CD8-positive, alpha-beta memory T cell (primary cell): ENCODE measurements at regions not wholly inside any gene's neighbourhood (a gene's known extent, or its start where the extent isn't known, plus 50 kb on each side); places are given as distances from the start of the nearest gene placed in this dataset.
"Not testable (repeated sequence)": the region's sequence is repeated elsewhere in the genome, so short reads cannot be mapped to it uniquely, and the experiment has no call there.

Source experiments
- CTCF ChIA-PET: fragments of 350-600 bp; sonication (Branson Sonifier 250); formaldehyde crosslinking; loops from one replicate; lab custom pipeline; 2021; ENCODE audit warnings: antibody characterized with exemption; lab: Charles Lee
- POLR2A ChIA-PET: fragments of 350-600 bp; sonication (Branson Sonifier 250); formaldehyde crosslinking; loops from one replicate; lab custom pipeline; 2021; ENCODE audit warnings: antibody characterized with exemption; lab: Charles Lee
- DNase-seq, 5 donors: peaks; one replicate each; pipeline versions ENCODE4 v3.0.0 to v3.0.0-alpha.2; 2020 to 2022; ENCODE audit warnings: mixed read lengths in 1 of 5
- H3K27ac ChIP-seq: one replicate; pipeline ENCODE4 v1.7.0; 2013; ENCODE audit warnings: low read depth, mild to moderate bottlenecking, low read length, moderate library complexity
- H3K27me3 ChIP-seq: 2 replicates; pipeline ENCODE4 v1.7.0; 2013; ENCODE audit warnings: low read length, mild to moderate bottlenecking; ENCODE audit not compliant: insufficient read depth, poor library complexity, severe bottlenecking
- H3K36me3 ChIP-seq: 2 replicates; pipeline ENCODE4 v1.7.0; 2013; ENCODE audit warnings: mild to moderate bottlenecking, low read length, moderate library complexity; ENCODE audit not compliant: insufficient read depth
- H3K4me1 ChIP-seq: 2 replicates; pipeline ENCODE4 v1.7.0; 2013; ENCODE audit warnings: mild to moderate bottlenecking, low read length, moderate library complexity; ENCODE audit not compliant: insufficient read depth
- H3K4me3 ChIP-seq: 2 replicates; pipeline ENCODE4 v1.7.0; 2013; ENCODE audit warnings: mild to moderate bottlenecking, low read length
- H3K9me3 ChIP-seq: 2 replicates; pipeline ENCODE4 v1.7.0; 2013; ENCODE audit warnings: mild to moderate bottlenecking, low read length
- H3K27ac Mint-ChIP-seq, 8 donors: one replicate each; pipeline ENCODE4 v1.8.0; 2020 to 2021; ENCODE audit warnings: mixed read lengths in 8 of 8, mild to moderate bottlenecking in 6 of 8, inconsistent platforms in 3 of 8, moderate library complexity in 3 of 8
- H3K27me3 Mint-ChIP-seq, 2 donors: one replicate each; pipeline ENCODE4 v1.8.0; 2020 to 2021; ENCODE audit warnings: mixed read lengths in 2 of 2, mild to moderate bottlenecking in 1 of 2, moderate library complexity in 1 of 2
- H3K36me3 Mint-ChIP-seq, 3 donors: one replicate each; pipeline ENCODE4 v1.8.0; 2020 to 2021; ENCODE audit warnings: mixed read lengths in 3 of 3, inconsistent platforms in 1 of 3, mild to moderate bottlenecking in 1 of 3
- H3K4me1 Mint-ChIP-seq, 3 donors: one replicate each; pipeline ENCODE4 v1.8.0; 2020 to 2021; ENCODE audit warnings: mixed read lengths in 3 of 3, inconsistent platforms in 1 of 3, mild to moderate bottlenecking in 1 of 3
- H3K4me3 Mint-ChIP-seq, 7 donors: one replicate each; pipeline ENCODE4 v1.8.0; 2020 to 2021; ENCODE audit warnings: mixed read lengths in 7 of 7, mild to moderate bottlenecking in 6 of 7, moderate library complexity in 4 of 7, inconsistent platforms in 2 of 7
- H3K9me3 Mint-ChIP-seq, 5 donors: one replicate each; pipeline ENCODE4 v1.8.0; 2020 to 2022; ENCODE audit warnings: mixed read lengths in 5 of 5, mild to moderate bottlenecking in 3 of 5, moderate library complexity in 2 of 5, inconsistent platforms in 1 of 5

DNA sequence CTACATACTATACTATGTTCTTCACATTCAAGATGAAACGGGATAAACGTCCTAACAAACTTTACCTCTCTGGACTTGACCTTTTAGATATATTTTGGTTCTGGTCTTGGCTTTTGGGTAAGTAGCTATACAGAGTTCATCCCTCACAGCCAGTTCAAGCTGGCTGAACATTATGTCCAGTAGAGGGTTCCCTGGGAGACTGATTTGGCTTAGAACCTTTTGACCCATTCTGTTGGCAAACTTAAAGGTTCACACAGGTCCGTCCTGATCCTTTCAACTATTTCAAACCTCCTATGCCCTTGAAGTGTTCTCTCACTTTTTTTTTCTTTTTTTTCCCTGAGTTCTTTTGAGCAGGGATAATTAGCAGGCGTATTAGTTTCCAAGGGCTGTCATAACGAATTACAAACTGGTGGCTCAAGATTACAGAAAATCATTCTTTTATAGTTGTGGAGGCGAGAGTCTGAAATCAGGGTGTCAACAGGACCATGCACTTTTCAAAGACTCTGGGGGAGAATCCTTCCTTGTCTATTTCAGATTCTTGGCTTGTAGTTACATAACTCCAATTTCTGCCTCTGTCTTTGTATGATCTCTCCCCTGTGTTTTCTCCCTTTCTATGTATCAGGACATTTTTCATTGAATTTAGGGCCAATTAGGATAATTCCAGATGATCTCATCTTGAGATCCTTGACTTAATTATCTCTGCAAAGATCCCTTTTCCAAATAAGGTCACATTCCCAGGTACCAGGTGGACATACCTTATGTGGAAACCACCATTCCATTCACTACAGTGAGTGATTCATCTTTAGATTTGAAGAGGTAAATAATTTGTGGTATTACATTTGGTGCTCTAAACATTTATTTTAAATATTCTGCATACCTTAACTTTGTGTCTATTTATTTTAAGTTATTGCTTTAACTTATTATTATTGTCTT, 257.4 kb upstream of the USP25 start:
- H3K4me1 ChIP-seq: no peaks in the 10 kb centered on the region
- POLR2A ChIA-PET: no interaction called here
- H3K27ac Mint-ChIP-seq: no peak overlapping the region
- CTCF ChIA-PET: no interaction called here
- H3K36me3 Mint-ChIP-seq: peaks cover 0 to 10% (median 0%) of the 10 kb centered on the region in 3 donors
- no peak overlapping the region for H3K4me3 ChIP-seq
- H3K9me3 Mint-ChIP-seq: peaks cover 0 to 3% (median 2%) of the 10 kb centered on the region in 5 donors
- H3K27ac ChIP-seq: no peak overlapping the region
- no peaks in the 10 kb centered on the region for H3K27me3 ChIP-seq
- H3K4me1 Mint-ChIP-seq: no peaks in the 10 kb centered on the region
- H3K4me3 Mint-ChIP-seq: no peak overlapping the region
- no peaks in the 10 kb centered on the region for H3K9me3 ChIP-seq
- H3K27me3 Mint-ChIP-seq: peaks cover 0 to 20% of the 10 kb centered on the region in 2 donors
- no peak for DNase-seq
- H3K36me3 ChIP-seq: no peaks in the 10 kb centered on the region

DNA sequence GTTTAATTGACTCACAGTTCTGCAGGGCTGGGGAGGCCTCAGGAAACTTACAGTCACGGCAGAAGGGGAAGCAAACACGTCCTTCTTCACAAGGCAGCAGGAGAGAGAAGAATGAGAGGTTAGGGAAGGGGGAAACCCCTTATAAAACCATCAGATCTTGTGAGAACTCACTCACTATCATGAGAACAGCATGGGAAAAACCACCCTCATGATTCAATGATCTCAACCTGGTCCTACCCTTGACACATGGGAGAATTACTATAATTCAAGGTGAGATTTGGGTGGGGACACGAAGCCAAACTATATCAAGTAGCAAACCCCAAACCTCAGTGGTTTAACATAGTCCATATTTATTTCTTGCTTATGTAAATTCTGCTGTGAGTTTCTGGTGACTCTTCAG, 252.0 kb upstream of the USP25 start:
- H3K27me3 ChIP-seq, H3K4me3 ChIP-seq, DNase-seq, H3K36me3 ChIP-seq, H3K4me1 ChIP-seq, H3K27me3 Mint-ChIP-seq, H3K27ac Mint-ChIP-seq, POLR2A ChIA-PET, H3K4me3 Mint-ChIP-seq, H3K36me3 Mint-ChIP-seq, H3K9me3 ChIP-seq, H3K9me3 Mint-ChIP-seq, H3K27ac ChIP-seq: not testable (repeated sequence)
- H3K4me1 Mint-ChIP-seq: peaks cover 0 to 18% (median 7%) of the 10 kb centered on the region in 3 donors
- CTCF ChIA-PET: interaction anchor here (3.2 kb wide), 1 partner anchor 76 kb away, joined by 10 read pairs; no protein-coding TSS in a partner anchor

DNA sequence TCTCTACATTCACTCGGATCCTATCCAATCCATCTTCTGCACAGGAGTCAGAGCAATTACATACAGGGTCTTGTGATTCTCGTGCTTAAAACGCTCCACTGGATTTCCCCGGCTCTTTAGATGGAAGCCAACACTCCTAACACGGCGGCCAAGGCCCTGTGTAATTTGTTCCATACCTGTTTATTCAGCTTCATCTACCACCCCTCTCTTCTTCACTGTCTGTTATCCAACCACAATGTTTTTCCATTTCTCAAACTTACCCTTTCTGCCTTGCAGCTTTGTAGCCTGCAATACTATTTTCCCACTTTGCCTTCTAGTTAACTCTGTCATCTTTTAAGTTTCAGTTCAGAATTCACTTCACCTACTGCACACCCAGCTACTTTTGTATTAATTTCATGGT, 249.6 kb upstream of the USP25 start:
- H3K4me1 ChIP-seq: no peaks in the 10 kb centered on the region
- H3K4me3 Mint-ChIP-seq: no peak overlapping the region
- H3K9me3 ChIP-seq: no peaks in the 10 kb centered on the region
- POLR2A ChIA-PET: no interaction called here
- no peak overlapping the region for H3K4me3 ChIP-seq
- no peaks in the 10 kb centered on the region for H3K27me3 ChIP-seq
- peaks cover 0 to 7% (median 2%) of the 10 kb centered on the region in 3 donors for H3K36me3 Mint-ChIP-seq
- CTCF ChIA-PET: interaction anchor here (0.7 to 3.2 kb wide), 3 partner anchors 37 to 73 kb away, joined by 3 to 10 read pairs (median 3); no protein-coding TSS in a partner anchor
- H3K27ac Mint-ChIP-seq: peak overlapping the region in 1 of 8 donors; percentile 12
- H3K9me3 Mint-ChIP-seq: peaks cover 1 to 6% (median 3%) of the 10 kb centered on the region in 5 donors
- H3K36me3 ChIP-seq: no peaks in the 10 kb centered on the region
- peaks cover 7 to 25% (median 12%) of the 10 kb centered on the region in 3 donors for H3K4me1 Mint-ChIP-seq
- no peaks in the 10 kb centered on the region for H3K27me3 Mint-ChIP-seq
- DNase-seq: no peak
- no peak overlapping the region for H3K27ac ChIP-seq

DNA sequence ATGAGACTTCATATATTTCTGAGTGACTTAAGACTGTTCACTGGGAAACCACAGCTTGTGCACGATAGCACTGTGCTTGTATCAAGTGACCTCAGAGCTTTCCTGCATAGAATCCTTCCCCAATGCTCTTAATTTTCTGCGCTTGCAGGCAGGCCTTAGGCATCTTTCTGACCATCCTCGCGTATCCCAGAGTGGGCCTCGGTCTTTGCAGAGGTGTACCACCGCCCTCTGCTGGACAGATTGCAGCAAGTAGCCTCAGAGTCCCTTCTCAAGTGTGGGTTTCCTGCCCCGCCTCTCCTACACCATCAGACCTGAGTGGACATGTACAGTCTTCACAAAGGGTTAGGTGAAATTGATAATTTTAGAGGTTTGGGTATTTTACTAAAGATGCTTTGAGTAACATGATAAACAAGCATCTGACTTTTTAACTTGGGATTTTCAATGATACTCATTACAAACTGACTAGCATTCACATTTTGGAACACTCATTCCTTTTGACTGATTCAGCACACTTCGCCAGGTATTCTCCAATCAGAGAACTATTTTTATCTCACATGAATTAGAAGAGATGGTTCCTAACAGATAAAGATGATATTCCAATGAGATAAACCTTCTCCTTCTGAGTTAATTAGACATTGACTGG, 246.5 kb upstream of the USP25 start:
- Mint-ChIP-seq H3K36me3 (no peaks in the 10 kb centered on the region), H3K27ac (no peak overlapping the region), H3K4me3 (peak overlapping the region in 1 of 7 donors; percentile 2), H3K4me1 (peaks cover 7 to 25% (median 12%) of the 10 kb centered on the region in 3 donors), H3K9me3 (peaks cover 0 to 1% (median 0%) of the 10 kb centered on the region in 5 donors), H3K27me3 (no peaks in the 10 kb centered on the region)
- CTCF ChIA-PET: interaction anchor here (0.7 to 2.3 kb wide), 9 partner anchors 9 to 424 kb away, joined by 3 to 19 read pairs (median 3); no protein-coding TSS in a partner anchor
- peak; percentile 63 to 82 (median 65) for DNase-seq
- Histone ChIP-seq H3K9me3 (no peaks in the 10 kb centered on the region), H3K36me3 (no peaks in the 10 kb centered on the region), H3K27me3 (no peaks in the 10 kb centered on the region), H3K4me3 (no peak overlapping the region), H3K4me1 (no peaks in the 10 kb centered on the region), H3K27ac (no peak overlapping the region)
- POLR2A ChIA-PET: interaction anchor here (0.6 kb wide), 1 partner anchor 307 kb away, joined by 8 read pairs; no protein-coding TSS in a partner anchor

DNA sequence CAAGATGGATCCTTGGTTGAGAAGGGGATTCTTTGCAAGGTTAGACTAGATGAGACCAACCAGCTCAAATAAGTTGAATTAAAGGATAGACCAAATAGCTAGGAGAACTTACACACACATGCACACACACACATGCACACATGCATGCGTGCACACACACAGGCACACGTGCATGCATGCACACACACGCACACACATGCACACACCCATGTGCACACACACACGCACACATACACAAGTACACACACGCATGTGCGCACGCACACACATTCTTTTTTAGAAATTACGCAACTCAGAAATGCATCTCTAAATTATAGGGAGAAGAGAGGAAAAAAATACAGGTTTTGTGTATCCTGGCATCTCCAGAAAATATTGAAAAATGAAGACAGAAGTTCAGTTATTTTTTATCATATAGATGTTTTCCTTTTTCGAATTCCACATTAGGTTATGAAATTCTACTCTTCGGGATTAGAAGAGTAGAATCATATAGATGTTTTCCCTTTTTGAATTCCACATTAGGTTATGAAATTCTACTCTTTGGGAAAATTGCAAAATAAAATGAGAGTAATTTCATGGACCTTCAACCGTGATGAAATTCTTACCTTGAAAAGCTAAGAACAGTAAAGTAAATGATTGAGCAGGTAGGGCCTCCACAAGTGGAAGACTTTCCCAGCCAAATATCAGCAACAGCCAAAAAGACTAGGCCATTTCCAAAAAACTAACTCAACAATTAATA, 243.2 kb upstream of the USP25 start:
- H3K4me3 Mint-ChIP-seq: no peak overlapping the region
- H3K36me3 ChIP-seq: no peaks in the 10 kb centered on the region
- H3K9me3 ChIP-seq: no peaks in the 10 kb centered on the region
- H3K27me3 Mint-ChIP-seq: no peaks in the 10 kb centered on the region
- H3K27ac Mint-ChIP-seq: no peak overlapping the region
- CTCF ChIA-PET: interaction anchor here (0.6 to 1.6 kb wide), 3 partner anchors 35 to 431 kb away, joined by 3 to 4 read pairs (median 4); no protein-coding TSS in a partner anchor
- H3K4me1 Mint-ChIP-seq: peaks cover 7 to 8% (median 8%) of the 10 kb centered on the region in 3 donors
- no peaks in the 10 kb centered on the region for H3K27me3 ChIP-seq
- H3K9me3 Mint-ChIP-seq: no peaks in the 10 kb centered on the region
- POLR2A ChIA-PET: no interaction called here
- no peaks in the 10 kb centered on the region for H3K36me3 Mint-ChIP-seq
- H3K27ac ChIP-seq: no peak overlapping the region
- no peak overlapping the region for H3K4me3 ChIP-seq
- H3K4me1 ChIP-seq: no peaks in the 10 kb centered on the region
- DNase-seq: no peak

DNA sequence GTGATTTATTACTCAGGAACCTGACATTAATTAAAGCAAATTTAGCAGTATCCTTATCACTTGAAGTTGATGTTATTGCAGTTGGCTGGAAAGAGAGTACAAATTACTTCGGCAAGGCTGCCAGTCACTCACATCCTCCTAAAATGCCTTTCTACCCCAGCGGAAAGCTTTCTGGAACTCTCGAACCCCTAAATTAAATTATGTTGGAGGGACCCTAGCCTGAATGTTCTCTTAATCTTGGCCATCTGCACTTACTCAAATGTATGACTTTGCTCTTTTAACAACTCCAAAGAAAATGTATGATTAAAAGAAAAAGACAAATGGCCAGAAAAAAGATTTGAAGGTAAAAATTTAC, 242.6 kb upstream of the USP25 start:
- DNase-seq: no peak
- H3K36me3 ChIP-seq: no peaks in the 10 kb centered on the region
- no peak overlapping the region for H3K4me3 Mint-ChIP-seq
- H3K4me1 Mint-ChIP-seq: peaks cover 7 to 8% (median 8%) of the 10 kb centered on the region in 3 donors
- no peaks in the 10 kb centered on the region for H3K4me1 ChIP-seq
- no peaks in the 10 kb centered on the region for H3K9me3 Mint-ChIP-seq
- H3K27me3 Mint-ChIP-seq: no peaks in the 10 kb centered on the region
- CTCF ChIA-PET: interaction anchor here (1.4 kb wide), 1 partner anchor 34 kb away, joined by 4 read pairs; no protein-coding TSS in a partner anchor
- no peaks in the 10 kb centered on the region for H3K36me3 Mint-ChIP-seq
- H3K27ac Mint-ChIP-seq: no peak overlapping the region
- POLR2A ChIA-PET: no interaction called here
- H3K9me3 ChIP-seq: no peaks in the 10 kb centered on the region
- H3K27me3 ChIP-seq: no peaks in the 10 kb centered on the region
- H3K27ac ChIP-seq: no peak overlapping the region
- no peak overlapping the region for H3K4me3 ChIP-seq

DNA sequence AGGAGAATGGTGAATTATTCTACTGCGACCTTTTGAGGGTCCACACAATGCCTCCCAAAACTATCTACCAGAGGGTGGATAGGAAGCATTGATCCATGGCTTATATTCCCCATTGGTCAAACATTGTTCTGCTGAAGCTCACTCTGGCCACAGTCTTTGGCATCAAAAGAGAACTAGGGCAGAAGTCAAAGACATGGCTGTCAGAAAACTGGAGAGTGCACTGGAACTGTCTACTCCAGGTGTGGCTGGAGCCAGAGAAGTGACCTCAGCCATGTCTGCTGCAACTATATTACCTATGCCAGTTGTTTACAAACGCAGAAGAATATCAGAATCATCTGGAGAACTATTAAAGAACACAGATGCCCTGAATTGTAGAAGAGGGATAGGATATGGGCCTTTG, 238.7 kb upstream of the USP25 start:
- Histone ChIP-seq H3K27me3 (no peaks in the 10 kb centered on the region), H3K4me3 (no peak overlapping the region), H3K9me3 (no peaks in the 10 kb centered on the region), H3K27ac (no peak overlapping the region), H3K4me1 (no peaks in the 10 kb centered on the region), H3K36me3 (no peaks in the 10 kb centered on the region)
- peaks cover 0 to 2% (median 0%) of the 10 kb centered on the region in 3 donors for H3K4me1 Mint-ChIP-seq
- DNase-seq: no peak
- H3K27ac Mint-ChIP-seq: no peak overlapping the region
- ChIA-PET POLR2A (no interaction called here), CTCF (interaction anchor here (2.1 kb wide), 1 partner anchor 62 kb away, joined by 4 read pairs; no protein-coding TSS in a partner anchor)
- H3K27me3 Mint-ChIP-seq: peaks cover 3 to 4% of the 10 kb centered on the region in 2 donors
- no peaks in the 10 kb centered on the region for H3K9me3 Mint-ChIP-seq
- no peak overlapping the region for H3K4me3 Mint-ChIP-seq
- no peaks in the 10 kb centered on the region for H3K36me3 Mint-ChIP-seq
